IPS-NIHi7 (cell line): ENCODE measurements at regions not wholly inside any gene's neighbourhood (a gene's known extent, or its start where the extent isn't known, plus 50 kb on each side); places are given as distances from the start of the nearest gene placed in this dataset.
"Not testable (repeated sequence)": the region's sequence is repeated elsewhere in the genome, so short reads cannot be mapped to it uniquely, and the experiment has no call there.

Experiments used
- DNase-seq: peaks from one replicate; pipeline ENCODE4 v3.0.0; 2012; ENCODE audit warnings: mixed read lengths; ENCODE audit errors: extremely low spot score

DNA sequence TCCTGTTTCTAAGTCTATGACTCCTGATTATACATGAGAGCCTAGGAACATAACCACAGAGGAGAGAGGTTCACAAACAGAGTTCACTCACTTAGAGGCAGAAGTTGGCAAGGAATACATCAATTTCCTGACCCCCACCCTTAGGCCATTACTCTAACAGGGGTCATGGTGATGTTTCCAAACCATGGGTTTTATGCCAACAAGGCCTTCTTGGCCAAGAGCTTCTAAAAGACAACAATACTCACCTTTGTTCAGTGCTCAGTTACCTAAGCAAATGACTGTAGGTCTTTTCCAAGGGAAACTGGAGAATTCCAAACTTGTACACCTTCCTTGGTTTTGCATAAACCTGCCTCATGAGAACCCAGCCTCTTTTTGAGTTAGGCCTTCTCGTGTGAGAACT, 52.6 kb downstream of the ERICH4 start:
- no peak for DNase-seq

DNA sequence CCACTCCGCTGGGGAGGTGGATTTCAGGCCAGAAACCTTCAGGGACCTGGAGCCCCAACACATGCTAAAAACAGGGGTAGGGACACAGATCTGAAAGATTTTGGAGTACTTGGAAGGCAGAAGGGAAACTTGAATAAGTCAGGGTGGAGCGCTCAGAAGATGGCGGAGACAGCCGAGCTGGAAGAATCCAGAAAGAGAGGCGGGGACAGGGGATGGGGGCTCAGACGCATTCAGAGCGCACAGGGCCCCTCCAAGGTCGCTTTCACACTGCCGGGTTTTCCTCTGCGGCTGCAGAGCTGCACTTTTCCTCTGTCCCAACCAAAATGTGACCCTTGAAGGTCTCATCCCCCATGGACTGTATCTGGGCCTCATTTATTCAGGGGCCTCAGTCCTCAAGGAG, 56.9 kb downstream of the ERICH4 start:
- DNase-seq = no peak

DNA sequence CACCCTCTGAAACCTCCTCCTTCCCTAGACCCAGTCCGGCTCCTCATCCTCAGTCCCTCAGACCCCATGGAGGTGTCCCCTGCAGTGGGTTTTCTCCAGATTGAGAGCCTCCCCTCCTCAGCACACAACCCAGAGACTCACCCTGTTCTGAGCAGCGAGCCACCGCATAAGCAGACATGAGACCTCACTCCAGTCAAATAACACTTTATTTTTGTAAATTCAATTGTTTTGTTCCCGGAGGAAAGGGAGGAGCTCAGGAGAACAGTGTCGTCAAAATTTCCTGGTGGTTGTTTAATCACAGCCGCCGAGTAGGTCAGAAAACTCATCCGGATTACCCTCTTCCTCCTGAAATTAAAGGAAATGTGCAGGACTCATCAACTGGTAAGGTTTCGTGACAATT, 57.5 kb downstream of the ERICH4 start:
- no peak for DNase-seq

DNA sequence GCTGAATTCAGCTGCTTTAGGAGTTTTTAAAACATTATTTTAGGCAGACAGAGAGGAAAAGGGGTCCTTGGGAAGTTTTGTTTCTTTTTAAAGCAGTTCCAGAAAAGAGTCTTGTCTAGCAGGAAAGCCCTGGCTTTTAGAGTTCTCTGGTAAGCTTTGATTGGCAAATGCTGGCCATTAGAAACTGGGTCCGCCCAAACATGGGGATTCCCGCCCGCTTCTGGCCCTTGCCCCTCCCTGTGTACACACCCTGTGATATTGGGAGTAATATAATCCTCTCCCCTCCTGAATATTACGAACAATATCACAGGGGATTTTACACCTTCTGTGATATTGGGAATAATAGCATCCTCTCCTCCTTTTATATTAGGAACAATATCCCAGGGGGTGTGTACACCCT, 58.9 kb downstream of the ERICH4 start:
- DNase-seq = no peak

DNA sequence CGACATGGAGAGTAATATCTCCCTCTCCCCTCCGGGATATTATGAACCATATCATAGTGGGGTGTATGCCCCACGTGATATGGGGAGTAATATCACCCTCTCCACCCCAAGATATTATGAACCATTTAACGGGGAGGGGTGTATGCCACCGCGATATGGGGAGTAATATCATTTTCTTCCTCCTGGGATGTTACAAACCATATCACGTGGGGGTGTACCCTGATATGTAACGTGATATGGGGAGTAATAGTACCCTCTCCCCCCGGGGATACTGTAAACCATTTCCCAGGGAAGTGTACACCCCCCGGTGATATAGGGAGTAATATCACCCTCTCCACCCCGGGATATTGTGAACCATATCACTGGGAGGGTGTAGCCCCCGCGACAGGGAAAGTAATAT, 62.1 kb downstream of the ERICH4 start:
- no peak for DNase-seq

DNA sequence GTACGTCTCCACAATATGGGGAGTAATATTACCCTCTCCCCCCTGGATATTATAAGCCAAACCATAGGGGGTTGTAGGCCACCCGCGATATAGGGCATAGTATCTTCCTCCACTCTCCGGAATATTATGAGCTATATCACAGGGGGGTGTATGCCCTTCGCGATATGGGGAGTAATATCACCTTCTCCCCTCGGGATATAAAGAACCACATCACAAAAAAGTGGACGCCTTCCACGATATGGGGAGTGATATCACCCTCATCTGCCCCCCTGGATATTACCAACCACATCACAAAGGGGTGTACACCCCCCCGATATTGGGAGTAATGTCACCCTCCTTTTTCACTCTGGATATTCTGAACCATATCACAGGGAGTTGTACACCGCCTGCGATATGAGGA, 65.5 kb upstream of the CEACAM21 start:
- DNase-seq = no peak

DNA sequence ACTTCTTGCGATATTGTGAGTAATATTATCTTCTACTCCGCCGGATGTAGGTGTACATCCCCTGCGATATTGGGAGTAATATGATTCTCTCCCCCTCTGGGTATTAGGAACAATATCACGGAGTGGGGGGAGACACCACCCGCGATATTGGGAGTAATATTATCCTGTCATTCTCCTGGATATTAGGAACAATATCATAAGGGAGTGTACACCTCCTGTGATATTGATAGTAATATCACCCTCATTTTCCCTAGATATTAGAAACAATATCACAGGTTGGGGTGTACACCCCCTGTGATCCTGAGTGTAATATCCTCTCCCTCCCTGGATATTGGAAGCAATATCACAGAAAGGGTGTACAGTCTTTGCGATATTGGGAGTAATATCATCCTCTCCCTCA, 64.3 kb upstream of the CEACAM21 start:
- DNase-seq = no peak

DNA sequence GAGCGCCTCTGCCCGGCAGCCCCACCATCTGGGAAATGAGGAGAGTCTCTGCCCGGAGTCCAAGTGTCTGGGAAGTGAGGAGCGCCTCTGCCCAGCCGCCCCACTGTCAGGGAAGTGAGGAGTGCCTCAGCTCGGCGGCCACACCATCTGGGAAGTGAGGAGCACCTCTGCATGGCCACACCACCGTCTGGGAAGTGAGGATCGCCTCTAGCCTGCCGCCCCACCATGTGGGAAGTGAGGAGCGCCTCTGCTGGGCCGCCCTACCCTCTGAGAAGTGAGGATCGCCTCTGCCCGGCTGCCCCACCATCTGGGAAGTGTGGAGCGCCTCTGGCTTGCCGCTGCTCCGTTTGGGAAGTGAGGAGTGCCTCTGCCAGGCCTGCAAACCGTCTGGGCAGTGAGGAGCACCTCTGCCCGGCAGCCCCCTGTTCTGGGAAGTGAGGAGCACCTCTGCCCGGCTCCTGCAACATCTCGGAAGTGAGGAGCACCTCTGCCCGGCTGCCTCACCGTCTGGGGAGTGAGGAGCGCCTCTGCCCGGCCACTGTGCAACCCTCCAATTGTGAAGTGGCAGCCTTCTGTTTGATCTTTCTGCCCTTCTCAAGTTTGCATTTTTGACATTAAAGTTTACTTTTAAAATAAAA, 60.8 kb upstream of the CEACAM21 start:
- DNase-seq = no peak

DNA sequence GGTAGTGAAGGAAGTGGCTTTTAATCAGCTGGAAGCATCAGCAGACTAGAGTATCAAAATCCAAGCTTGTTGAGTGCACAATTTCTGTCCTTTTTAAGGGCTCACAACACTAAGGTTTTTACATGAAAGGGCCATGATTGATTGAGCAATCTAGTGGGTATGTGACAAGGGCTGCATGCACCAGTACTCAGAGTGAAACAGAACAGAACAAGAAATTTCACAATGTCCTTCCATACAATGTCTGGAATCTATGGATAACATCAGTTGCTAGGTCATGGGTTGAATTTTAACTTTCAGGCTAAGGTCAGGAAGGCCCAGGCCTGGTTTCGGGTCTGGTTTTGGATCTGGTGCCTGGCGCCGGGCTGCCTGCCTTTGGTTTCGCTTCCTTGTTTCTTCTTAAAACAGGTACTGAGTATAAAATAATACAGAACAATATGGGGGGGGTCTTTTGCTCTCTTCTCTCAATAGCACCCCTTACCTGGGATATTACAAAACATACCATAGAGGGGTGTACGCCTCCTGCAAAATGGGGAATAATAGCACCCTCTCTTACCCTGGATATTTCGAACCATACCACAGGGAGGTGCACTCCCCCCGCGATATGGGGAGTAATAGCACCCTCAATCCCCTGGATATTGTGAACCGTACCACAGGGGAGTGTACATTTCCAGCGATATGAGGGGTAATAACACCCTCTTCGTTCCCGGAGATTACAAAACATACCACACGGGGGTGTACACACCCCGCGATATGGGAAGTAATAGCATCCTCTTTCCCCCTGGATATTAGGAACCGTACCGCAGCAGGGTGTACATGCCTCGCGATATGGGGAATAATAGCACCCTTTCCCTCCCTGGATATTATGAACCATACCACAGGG, 59.4 kb upstream of the CEACAM21 start:
- DNase-seq = not testable (repeated sequence)

DNA sequence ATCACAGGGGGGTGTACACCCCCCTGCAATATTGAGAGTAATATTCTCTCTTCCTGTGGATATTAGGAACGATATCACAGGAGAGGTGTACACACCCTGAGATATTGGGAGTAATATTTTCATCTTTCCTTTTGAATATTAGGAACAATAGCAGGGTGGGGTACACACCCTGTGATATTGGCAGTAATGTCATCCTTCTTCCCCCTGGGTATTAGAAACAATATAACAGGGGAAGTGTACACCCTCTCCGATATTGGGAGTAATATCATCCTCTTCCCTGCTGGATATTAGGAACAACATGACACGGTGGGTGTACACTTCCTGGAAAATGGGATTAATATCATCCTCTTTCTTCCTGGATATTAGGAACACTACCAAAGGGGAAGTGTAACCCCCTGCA, 57.8 kb upstream of the CEACAM21 start:
- no peak for DNase-seq

DNA sequence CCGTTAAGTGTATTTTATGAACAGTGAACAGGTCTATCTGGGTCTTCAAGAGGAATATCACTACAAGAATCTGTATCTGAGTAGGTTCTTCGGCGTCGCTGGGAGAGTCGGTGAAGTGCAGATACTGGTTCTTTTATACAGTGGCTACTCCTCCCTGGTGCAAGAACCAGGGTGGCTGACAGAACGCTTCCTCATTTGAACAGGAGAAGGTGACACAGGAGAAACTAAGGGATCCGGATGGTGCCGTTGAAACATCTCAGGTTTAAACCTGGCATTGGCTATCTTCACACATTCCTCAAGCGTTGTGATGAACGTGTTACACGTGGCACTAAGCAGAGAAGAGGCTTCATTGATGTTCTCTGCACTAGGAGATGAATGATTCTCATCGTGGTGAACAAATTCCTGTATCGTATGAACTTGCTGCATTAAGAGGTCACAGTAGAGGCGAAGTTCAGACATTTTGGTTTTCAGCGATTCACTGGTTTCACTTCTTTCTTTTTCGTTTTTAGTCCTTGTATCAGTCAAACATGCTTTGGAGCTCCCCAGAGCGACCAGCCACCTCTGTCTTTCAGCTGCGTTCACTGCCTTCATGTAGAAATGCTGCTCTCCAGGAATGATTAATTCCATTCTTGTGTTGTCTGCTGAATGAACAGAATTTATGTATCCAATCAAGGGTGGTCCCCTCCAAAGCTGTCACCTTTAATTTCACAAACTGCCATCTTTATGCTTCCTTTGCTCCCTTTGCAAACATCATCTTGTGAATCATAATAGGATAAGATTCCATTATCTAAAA, 54.6 kb upstream of the CEACAM21 start:
- not testable (repeated sequence) for DNase-seq

DNA sequence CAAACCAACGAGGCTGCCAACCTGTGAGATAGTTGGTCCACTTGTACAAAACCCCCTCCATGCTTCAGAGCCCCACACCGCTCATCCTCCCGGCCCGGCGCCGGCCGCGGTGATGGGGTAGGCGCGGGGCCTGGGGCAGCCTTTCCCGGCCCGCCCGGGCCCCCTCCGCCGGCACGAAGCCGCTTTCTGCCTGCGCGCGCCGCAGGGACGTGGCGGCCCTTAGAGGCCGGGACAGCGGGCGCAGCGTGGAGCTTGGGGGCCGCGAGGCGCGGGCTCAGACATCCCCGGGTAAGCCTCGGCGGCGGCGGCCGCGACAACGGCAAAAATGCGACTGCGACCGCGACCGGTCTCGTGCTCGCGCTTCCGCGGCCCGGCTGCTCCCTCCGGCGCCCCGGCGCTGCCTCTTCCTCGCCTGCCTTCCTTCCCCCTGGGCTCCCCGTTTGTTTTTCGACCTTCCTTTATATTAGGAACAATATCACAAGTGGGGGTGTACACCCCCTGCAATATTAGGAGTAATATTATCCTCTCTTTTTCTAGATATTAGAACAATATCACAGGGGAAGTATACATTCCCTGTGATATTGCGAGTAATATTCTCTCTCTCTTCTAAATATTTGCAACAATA, 53.9 kb upstream of the CEACAM21 start:
- DNase-seq = peak; percentile 28

DNA sequence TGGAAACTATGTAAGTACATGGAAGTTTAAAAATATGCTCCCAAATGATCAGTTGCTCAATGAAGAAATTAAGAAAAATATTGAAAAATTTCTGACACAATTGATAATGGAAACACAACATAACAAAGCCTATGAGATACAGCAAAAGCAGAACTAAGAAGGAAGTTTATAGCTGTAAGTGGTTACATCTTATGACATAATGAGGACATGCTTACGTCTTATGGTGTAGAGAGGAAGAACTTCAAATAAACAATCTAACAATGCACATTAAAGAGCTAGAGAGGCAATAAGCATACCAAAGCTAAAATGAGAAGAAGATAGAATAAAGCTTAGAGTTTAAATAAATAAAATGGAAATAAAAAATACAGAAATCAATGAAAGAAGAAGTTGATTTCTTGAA, 50.0 kb upstream of the CEACAM21 start:
- no peak for DNase-seq
